NCI-H2081 treated with DMSO at 0.1 percent for 48 hours (cell line): ENCODE measurements at regions not wholly inside any gene's neighbourhood (a gene's known extent, or its start where the extent isn't known, plus 50 kb on each side); places are given as distances from the start of the nearest gene placed in this dataset.
A peak's percentile ranks its signal among the peaks of the same experiment; 100 is the strongest.

Experiments used
- DNase-seq: peaks from one replicate; lab custom pipeline; 2025; lab: John Stamatoyannopoulos, UW

- DNase-seq = no peak
Measured at GRCh38 chr1:194341587-194341986, 1155.2 kb upstream of the B3GALT2 start.

GRCh38 chr1:194339471-194339870 is 1153.1 kb upstream of the B3GALT2 start:
- no peak for DNase-seq

- no peak for DNase-seq
Measured at GRCh38 chr1:194338241-194338948, 1152.0 kb upstream of the B3GALT2 start.

GRCh38 chr1:194333240-194333639 is 1146.8 kb upstream of the B3GALT2 start:
- DNase-seq = no peak

- no peak for DNase-seq
Measured at GRCh38 chr1:194331758-194332157, 1145.3 kb upstream of the B3GALT2 start.

GRCh38 chr1:194322751-194323150 is 1136.3 kb upstream of the B3GALT2 start:
- DNase-seq = no peak

- no peak for DNase-seq
Measured at GRCh38 chr1:194318790-194319280, 1132.4 kb upstream of the B3GALT2 start.

GRCh38 chr1:194309697-194310096 is 1123.3 kb upstream of the B3GALT2 start:
- DNase-seq = no peak

- DNase-seq = no peak
Measured at GRCh38 chr1:194309269-194309668, 1122.9 kb upstream of the B3GALT2 start.

- no peak for DNase-seq
Measured at GRCh38 chr1:194300776-194301175, 1114.4 kb upstream of the B3GALT2 start.

GRCh38 chr1:194300340-194300739 is 1113.9 kb upstream of the B3GALT2 start:
- no peak for DNase-seq

GRCh38 chr1:194298007-194298598 is 1111.7 kb upstream of the B3GALT2 start:
- DNase-seq = no peak

- DNase-seq = no peak
Measured at GRCh38 chr1:194297094-194297493, 1110.7 kb upstream of the B3GALT2 start.

- no peak for DNase-seq
Measured at GRCh38 chr1:194296201-194296600, 1109.8 kb upstream of the B3GALT2 start.

- DNase-seq = peak; percentile 68
Measured at GRCh38 chr1:194295685-194296084, 1109.3 kb upstream of the B3GALT2 start.

GRCh38 chr1:194293851-194294405 is 1107.5 kb upstream of the B3GALT2 start:
- DNase-seq = no peak

- no peak for DNase-seq
Measured at GRCh38 chr1:194292966-194293365, 1106.6 kb upstream of the B3GALT2 start.

GRCh38 chr1:194289569-194290266 is 1103.3 kb upstream of the B3GALT2 start:
- DNase-seq = no peak

GRCh38 chr1:194288238-194288637 is 1101.8 kb upstream of the B3GALT2 start:
- DNase-seq = no peak

- DNase-seq = no peak
Measured at GRCh38 chr1:194281376-194281775, 1095.0 kb upstream of the B3GALT2 start.

- DNase-seq = no peak
Measured at GRCh38 chr1:194280463-194280862, 1094.0 kb upstream of the B3GALT2 start.

GRCh38 chr1:194279975-194280374 is 1093.6 kb upstream of the B3GALT2 start:
- DNase-seq = no peak

GRCh38 chr1:194277927-194278326 is 1091.5 kb upstream of the B3GALT2 start:
- DNase-seq = no peak
